ENCODE measurements at regions not wholly inside any gene's neighbourhood (a gene's known extent, or its start where the extent isn't known, plus 50 kb on each side); places are given as distances from the start of the nearest gene placed in this dataset.

- no peak for TF ChIP-seq CTCF (IDR thresholded peaks at IDR 0.05)
- ATAC-seq (ENCODE audit: low FRiP score) (no peak), DNase-seq (ENCODE audit: low spot score) (no peak)
Observed at GRCh38 chr2:101568969-101569368, 94.1 kb upstream of the RFX8 start.

GRCh38 chr2:101566632-101567228, 91.8 kb upstream of the RFX8 start:
- ATAC-seq (ENCODE audit: low FRiP score) (no peak), DNase-seq (ENCODE audit: low spot score) (no peak)
- TF ChIP-seq CTCF (IDR thresholded peaks at IDR 0.05), result no peak

DNA sequence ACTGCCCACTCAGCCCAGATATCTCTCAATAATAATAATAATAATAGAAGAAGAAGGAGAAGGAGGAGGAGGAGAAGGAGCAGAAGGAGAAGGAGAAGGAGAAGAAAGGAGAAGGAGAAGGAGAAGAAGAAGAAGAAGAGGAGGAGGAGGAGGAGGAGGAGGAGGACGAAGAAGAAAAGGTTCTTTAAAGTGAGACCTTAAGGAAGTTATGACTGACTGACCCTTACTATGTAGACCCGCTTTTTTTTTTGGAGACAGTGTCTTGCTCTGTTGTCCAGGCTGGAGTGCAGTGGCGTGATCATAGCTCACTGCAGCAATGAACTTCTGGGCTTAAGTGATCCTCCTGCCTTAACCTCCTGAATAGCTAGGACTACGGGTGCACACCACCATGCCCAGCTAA, 88.9 kb upstream of the RFX8 start:
- ATAC-seq (ENCODE audit: low FRiP score) (no peak), DNase-seq (ENCODE audit: low spot score) (no peak)
- no peak for TF ChIP-seq CTCF (IDR thresholded peaks at IDR 0.05)

- no peak for ATAC-seq (ENCODE audit: low FRiP score)
- TF ChIP-seq CTCF (IDR thresholded peaks at IDR 0.05), result no peak
- DNase-seq (ENCODE audit: low spot score), result no peak
Observed at GRCh38 chr2:101560780-101561315, 85.9 kb upstream of the RFX8 start.

DNA sequence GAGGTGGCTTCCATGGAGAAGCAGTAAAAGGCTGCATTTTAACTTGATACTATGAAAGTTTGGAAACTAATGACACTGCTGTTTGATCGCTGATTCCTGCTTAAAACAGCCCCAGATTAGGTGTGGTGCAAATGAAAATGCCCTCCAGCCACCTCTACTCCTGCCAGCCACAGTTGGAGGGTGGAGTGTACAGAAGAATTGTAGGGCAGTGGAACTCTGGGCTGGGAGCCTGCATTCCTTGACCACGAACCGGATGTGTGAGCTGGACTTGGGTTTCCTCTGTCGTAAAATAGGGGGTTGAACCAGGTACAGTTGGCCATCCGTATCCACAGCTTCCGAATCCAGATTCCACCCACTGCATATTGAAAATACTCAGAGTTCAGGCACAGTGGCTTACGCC, 84.6 kb upstream of the RFX8 start:
- ATAC-seq (ENCODE audit: low FRiP score) (no peak), DNase-seq (ENCODE audit: low spot score) (no peak)
- TF ChIP-seq CTCF (IDR thresholded peaks at IDR 0.05), result no peak

DNA sequence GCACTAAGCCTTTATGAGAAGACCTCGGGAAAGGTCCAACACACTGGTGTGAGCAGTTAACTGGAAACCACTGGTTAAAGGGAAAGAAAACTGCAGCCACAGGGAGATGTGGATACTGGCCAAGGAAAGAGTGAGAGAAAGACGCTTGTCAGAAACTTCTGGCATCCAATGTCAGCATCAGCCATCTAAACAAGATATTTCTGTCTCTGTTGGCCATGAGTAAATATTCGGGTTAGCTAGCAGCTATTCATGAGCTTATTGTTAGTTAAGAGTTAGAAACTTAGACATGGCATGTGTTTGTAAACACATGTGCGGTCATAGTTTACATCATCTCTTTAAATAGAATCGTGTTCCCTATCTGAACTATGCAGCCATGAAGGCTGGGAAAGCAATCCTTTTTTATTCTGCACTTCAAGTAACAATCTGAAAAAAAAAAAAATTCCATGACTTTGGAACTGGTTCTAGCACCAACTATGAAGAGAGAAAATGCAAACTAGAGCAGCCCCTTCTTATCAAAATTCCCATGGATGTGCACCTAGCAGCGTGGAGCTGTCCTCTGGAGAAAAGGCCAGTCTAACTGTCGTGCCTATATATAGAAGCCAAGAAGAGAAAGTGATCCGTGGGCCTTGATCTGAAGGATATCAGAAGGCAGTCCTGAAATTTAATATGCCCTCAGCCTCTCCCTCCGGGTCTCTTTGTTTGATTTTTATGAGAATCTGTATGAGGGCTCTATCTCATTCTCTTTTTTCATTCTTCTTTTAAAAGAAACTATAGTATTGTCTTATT, 84.0 kb upstream of the RFX8 start:
- ATAC-seq (ENCODE audit: low FRiP score) (peak; percentile 63), DNase-seq (ENCODE audit: low spot score) (no peak)
- TF ChIP-seq CTCF (IDR thresholded peaks at IDR 0.05), result no peak

- no peak for TF ChIP-seq CTCF (IDR thresholded peaks at IDR 0.05)
- ATAC-seq (ENCODE audit: low FRiP score), result no peak
- DNase-seq (ENCODE audit: low spot score), result no peak
Observed at GRCh38 chr2:101556033-101556459, 81.1 kb upstream of the RFX8 start.

Measured in omental fat pad (tissue), 3 donors.